Ishikawa (cell line): ENCODE measurements at regions not wholly inside any gene's neighbourhood (a gene's known extent, or its start where the extent isn't known, plus 50 kb on each side); places are given as distances from the start of the nearest gene placed in this dataset.

Source experiments
- CEBPB ChIP-seq: IDR thresholded peaks from 2 replicates; pipeline ENCODE4 v1.6.1; 2012
- CREB1 ChIP-seq: IDR thresholded peaks from 2 replicates; pipeline ENCODE4 v1.6.1; 2012; ENCODE audit warnings: low read depth
- EGR1 ChIP-seq: IDR thresholded peaks from 2 replicates; pipeline ENCODE4 v1.6.1; 2012
- EP300 ChIP-seq: IDR thresholded peaks from 2 replicates; pipeline ENCODE4 v1.6.1; 2012; ENCODE audit warnings: borderline replicate concordance
- FOXM1 ChIP-seq: IDR thresholded peaks from 2 replicates; pipeline ENCODE4 v1.6.1; 2012; ENCODE audit warnings: low read depth, borderline replicate concordance
- MAX ChIP-seq: IDR thresholded peaks from 2 replicates; pipeline ENCODE4 v1.6.1; 2012
- NFIC ChIP-seq: IDR thresholded peaks from 2 replicates; pipeline ENCODE4 v1.6.1; 2012
- RAD21 ChIP-seq: IDR thresholded peaks from 2 replicates; pipeline ENCODE4 v1.6.1; 2012; ENCODE audit warnings: low read depth
- REST ChIP-seq: IDR thresholded peaks from 2 replicates; pipeline ENCODE4 v1.6.1; 2012; ENCODE audit warnings: low read depth, mild to moderate bottlenecking
- TAF1 ChIP-seq: IDR thresholded peaks from 2 replicates; pipeline ENCODE4 v1.6.1; 2012; ENCODE audit warnings: low read depth, mild to moderate bottlenecking
- TCF12 ChIP-seq: IDR thresholded peaks from 2 replicates; pipeline ENCODE4 v1.6.1; 2012; ENCODE audit warnings: low read depth
- TEAD4 ChIP-seq: IDR thresholded peaks from 2 replicates; pipeline ENCODE4 v1.6.1; 2012
- USF1 ChIP-seq: IDR thresholded peaks from 2 replicates; pipeline ENCODE4 v1.6.1; 2012
- YY1 ChIP-seq: IDR thresholded peaks from 2 replicates; pipeline ENCODE4 v1.6.1; 2012; ENCODE audit warnings: low read depth
- ZBTB7A ChIP-seq: IDR thresholded peaks from 2 replicates; pipeline ENCODE4 v1.6.1; 2012; ENCODE audit warnings: low read depth

GRCh38 chr12:13450231-13451080 is 253.9 kb downstream of the EMP1 start:
- TF ChIP-seq REST (no peak), EP300 (no peak), MAX (no peak), USF1 (no peak), TAF1 (no peak), ZBTB7A (no peak), CEBPB (no peak), CREB1 (no peak), FOXM1 (no peak)

GRCh38 chr12:13444076-13444475 is 247.6 kb downstream of the EMP1 start:
- TF ChIP-seq ZBTB7A (no peak), USF1 (no peak), FOXM1 (no peak), REST (no peak), CEBPB (no peak), MAX (no peak), TAF1 (no peak), TCF12 (no peak), EP300 (no peak), RAD21 (no peak)

GRCh38 chr12:13443498-13443897 is 247.0 kb downstream of the EMP1 start:
- TF ChIP-seq TEAD4: no peak
- TF ChIP-seq ZBTB7A: no peak
- TF ChIP-seq YY1: no peak
- TF ChIP-seq CREB1: no peak
- no peak for TF ChIP-seq MAX
- TF ChIP-seq TCF12: no peak
- no peak for TF ChIP-seq REST

- no peak for TF ChIP-seq CEBPB
- TF ChIP-seq EGR1: no peak
- TF ChIP-seq FOXM1: no peak
- TF ChIP-seq YY1: no peak
- no peak for TF ChIP-seq CREB1
- no peak for TF ChIP-seq RAD21
- no peak for TF ChIP-seq REST
- no peak for TF ChIP-seq NFIC
- TF ChIP-seq TCF12: no peak
- no peak for TF ChIP-seq ZBTB7A
- no peak for TF ChIP-seq MAX
- TF ChIP-seq TEAD4: no peak
Measured at GRCh38 chr12:13443028-13443427, 246.5 kb downstream of the EMP1 start.
